LNCaP clone FGC (cell line): ENCODE measurements at regions not wholly inside any gene's neighbourhood (a gene's known extent, or its start where the extent isn't known, plus 50 kb on each side); places are given as distances from the start of the nearest gene placed in this dataset.

Experiments
- DNase-seq: peaks from one replicate; pipeline ENCODE4 v3.0.0-alpha.2; 2011; ENCODE audit warnings: low read depth
- H3K4me3 ChIP-seq: 2 replicates; pipeline ENCODE4 v1.5.1; 2011; ENCODE audit warnings: mild to moderate bottlenecking, low read depth, low read length, control low read depth
- CTCF ChIP-seq: IDR thresholded peaks from 2 replicates; pipeline ENCODE4 v1.5.1; 2012; ENCODE audit warnings: mild to moderate bottlenecking; ENCODE audit not compliant: control insufficient read depth, insufficient read depth; ENCODE audit errors: extremely low read depth

GRCh38 chr5:44884036-44884435 lies 75.3 kb downstream of the MRPS30 start:
- H3K4me3 ChIP-seq, result no peak overlapping the region
- no peak for TF ChIP-seq CTCF
- no peak for DNase-seq

- no peak overlapping the region for H3K4me3 ChIP-seq
- TF ChIP-seq CTCF, result no peak
- no peak for DNase-seq
Measured at GRCh38 chr5:44885903-44886302, 77.2 kb downstream of the MRPS30 start.

- DNase-seq, result no peak
- H3K4me3 ChIP-seq, result no peak overlapping the region
- TF ChIP-seq CTCF, result no peak
Measured at GRCh38 chr5:44887722-44888121, 79.0 kb downstream of the MRPS30 start.

- TF ChIP-seq CTCF, result no peak
- no peak for DNase-seq
- no peak overlapping the region for H3K4me3 ChIP-seq
Measured at GRCh38 chr5:44888435-44888834, 79.7 kb downstream of the MRPS30 start.

- TF ChIP-seq CTCF, result no peak
- DNase-seq, result no peak
Measured at GRCh38 chr5:44891116-44891515, 82.4 kb downstream of the MRPS30 start.

GRCh38 chr5:44900273-44900954 lies 91.7 kb downstream of the MRPS30 start:
- H3K4me3 ChIP-seq, result no peak overlapping the region
- TF ChIP-seq CTCF, result no peak
- DNase-seq, result no peak

More at GRCh38 chr5:44891116-44891515, 82.4 kb downstream of the MRPS30 start:
- no peak overlapping the region for H3K4me3 ChIP-seq

GRCh38 chr5:44907396-44907795 lies 98.6 kb downstream of the MRPS30 start:
- DNase-seq, result no peak

More at GRCh38 chr5:44907396-44907795, 98.6 kb downstream of the MRPS30 start:
- H3K4me3 ChIP-seq, result no peak overlapping the region
- TF ChIP-seq CTCF, result no peak
